MM.1S (cell line): ENCODE measurements at regions not wholly inside any gene's neighbourhood (a gene's known extent, or its start where the extent isn't known, plus 50 kb on each side); places are given as distances from the start of the nearest gene placed in this dataset.

Source experiments
- CTCF ChIP-seq: fragments of 300-600 bp; sonication (generic); IDR thresholded peaks from 2 replicates; pipeline ENCODE4 v1.5.1; 2016; ENCODE audit warnings: antibody characterized with exemption, low read length, mixed read lengths
- EZH2 ChIP-seq: fragments of 300-600 bp; sonication (generic); optimal IDR thresholded peaks from 2 replicates; pipeline ENCODE3; 2017; ENCODE audit warnings: low read depth, mild to moderate bottlenecking, antibody characterized with exemption, low read length, mixed read lengths

DNA sequence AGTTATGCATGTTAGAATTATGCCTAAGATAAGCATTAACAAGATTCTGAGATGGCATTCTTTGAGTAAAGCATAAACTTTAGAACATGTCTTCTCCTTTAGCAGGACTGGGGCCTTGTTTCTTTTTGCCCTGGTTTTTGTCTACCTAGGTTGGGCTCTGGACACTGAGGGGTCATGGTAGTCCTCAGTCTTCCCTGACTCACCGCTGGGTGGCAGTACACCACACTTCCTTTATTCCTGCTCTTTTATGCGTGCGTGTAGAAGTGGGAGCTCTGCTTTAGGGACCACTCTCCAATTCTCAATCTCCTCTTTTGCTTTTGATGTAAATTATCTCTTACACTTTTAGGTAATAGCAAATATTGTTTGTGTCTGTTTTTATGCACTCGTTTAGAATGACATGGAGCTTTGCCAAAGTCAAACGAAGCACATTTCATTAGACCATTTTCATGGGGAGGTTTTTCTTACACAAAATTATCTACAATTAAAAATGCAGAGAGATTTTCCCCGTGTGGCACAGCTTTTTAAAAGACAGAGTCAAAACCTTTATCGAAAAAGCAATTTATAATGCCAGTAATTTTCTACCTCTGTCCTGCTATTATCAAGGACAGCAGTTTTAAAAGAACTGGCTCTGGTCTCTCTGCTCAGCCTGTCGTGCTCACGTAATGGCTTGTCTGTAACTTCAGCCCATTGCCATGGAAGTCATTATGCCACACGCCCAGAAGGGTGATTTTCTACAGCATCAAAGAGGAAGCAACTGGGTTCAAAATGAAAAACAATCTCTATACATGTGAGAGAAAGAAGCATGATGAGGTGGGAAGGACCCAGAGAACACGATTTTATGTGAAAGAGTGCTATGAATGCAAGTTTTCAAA lies 413.9 kb downstream of the COG6 start:
- TF ChIP-seq CTCF (peak; percentile 61), EZH2 (no peak)
